Ramos (cell line): ENCODE measurements at regions not wholly inside any gene's neighbourhood (a gene's known extent, or its start where the extent isn't known, plus 50 kb on each side); places are given as distances from the start of the nearest gene placed in this dataset.

Experiments
- in situ Hi-C: fragments of 300-500 bp; cut with MboI; formaldehyde crosslinking; loops from one replicate; pipeline ENCODE4 v1.14.3; 2022; ENCODE audit warnings: low sequenced_read_pairs; ENCODE audit not compliant: unreplicated experiment

DNA sequence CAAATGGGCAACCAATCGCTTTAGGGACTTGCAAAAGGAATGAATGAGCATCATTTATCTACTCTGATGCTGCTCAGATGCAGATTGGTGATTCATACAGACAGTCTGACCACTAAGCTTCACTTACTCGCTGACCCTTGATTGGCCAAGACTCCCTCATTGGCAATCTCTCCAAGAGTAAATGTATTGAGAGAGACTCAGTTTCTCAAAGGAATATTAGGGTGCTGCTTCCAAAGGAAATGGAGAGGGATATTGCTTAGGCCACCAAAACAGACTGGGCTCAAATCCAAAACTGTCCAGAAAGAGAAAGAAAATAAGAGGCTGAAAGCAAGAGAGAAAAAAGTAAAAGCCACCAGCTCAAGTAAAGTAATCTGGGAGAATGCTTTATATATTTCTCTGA lies 785.2 kb downstream of the GALC start:
- in situ Hi-C loops: no loop called here

DNA sequence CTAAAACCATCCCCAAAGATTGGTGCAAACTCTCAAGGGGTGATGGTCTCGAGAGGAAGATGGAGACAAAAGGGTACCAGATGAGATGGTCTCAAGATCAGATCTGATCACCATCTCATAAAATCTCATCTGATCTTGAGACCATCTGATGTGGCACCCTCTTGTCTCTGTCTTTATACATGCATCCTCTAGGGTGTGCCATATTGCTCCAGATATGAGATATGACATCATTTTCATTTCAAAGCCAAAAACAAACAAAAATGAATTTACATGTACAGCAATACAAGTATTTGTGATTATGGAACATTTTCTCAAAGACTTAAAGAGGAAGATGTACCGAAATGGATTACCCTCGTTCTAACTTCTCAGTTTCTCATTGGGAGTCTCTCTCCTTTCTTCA lies 787.2 kb downstream of the GALC start:
- in situ Hi-C loops: no loop called here

GRCh38 chr14:87203346-87203745 lies 789.6 kb downstream of the GALC start:
- in situ Hi-C loops: no loop called here

DNA sequence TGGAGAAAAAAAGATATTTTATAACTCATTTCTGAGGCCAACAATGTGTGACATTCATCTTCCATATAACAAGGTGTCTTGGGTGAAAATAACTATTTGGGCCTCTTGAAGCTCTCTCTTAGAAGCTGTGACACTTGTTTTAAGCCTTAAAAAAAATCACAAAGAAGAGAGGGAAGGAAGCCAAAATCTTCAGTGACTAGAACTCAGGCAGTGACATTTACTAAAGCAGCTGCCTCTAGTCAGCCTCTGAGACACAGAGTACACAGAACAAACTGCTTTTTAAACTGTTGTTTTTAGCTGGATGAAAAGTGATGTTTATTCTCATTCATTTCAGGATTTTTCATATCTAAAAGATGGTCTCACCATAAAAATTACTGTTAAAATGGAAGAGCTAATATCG lies 793.6 kb downstream of the GALC start:
- in situ Hi-C loops: no loop called here

DNA sequence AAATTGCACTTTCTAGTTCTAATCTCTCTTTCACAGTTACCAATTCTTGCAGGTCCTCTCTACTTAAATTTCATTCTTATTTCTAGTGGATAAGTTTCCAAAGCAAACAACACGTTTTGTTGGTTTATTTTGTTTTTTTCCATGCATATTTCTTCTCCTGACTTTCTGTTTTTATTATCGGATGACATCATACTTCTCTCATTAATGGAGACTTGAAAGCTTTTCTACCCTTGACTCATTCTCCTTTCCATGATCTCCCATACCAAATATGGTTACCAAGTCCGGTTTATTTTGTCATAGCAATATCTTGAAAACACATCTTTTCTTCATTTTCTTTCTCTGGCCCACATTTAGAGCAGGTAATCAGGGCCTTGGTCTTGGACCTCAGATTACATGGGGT lies 796.5 kb downstream of the GALC start:
- in situ Hi-C loops: no loop called here

- in situ Hi-C loops: no loop called here
Observed at GRCh38 chr14:87187786-87188185, 805.2 kb downstream of the GALC start.

DNA sequence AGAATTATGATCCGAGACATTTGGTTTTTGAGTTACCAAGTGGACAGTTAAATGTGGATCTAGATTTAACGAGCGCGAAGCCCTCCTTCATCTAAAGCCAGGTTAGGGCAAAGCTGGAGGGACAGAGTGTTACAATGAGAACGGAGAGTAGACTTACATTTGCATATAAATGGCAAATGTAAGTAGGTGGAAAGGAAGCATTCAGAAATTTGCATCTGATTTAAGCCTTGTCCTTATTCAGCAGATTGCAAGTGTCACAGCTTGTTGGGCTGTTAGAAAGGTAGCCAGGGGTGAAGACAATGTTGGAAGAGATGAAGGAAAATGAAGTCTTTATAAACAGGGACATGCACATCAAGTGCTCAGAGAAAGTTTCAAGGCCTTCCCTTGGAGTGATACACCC lies 806.2 kb downstream of the GALC start:
- in situ Hi-C loops: no loop called here

DNA sequence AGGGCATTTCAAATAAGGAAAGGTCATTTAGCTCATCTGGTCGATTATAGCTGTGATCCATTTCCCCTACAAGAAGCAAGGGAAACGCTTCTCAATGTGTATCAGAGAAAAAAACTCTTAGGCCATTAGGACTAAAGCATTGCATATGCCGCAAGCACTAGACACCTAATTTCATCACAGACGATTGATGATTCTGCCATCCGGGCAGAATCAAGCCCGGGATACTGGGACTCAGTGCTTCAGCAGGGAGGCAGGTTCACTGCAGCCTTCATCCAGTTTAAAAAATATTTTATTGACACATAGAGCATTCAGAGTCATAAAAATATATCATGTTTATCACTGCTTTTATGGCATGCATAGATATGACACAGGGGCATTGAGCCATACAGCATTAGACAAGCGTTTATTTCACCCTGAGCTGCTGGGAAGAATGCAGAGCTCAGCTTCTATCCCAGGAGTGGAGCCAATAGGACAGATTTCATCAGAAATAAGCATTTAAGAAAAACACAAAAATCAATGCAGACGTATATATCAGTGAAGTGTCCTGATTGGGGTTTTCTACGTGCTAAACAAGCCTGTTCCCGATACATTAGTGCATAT lies 806.9 kb downstream of the GALC start:
- in situ Hi-C loops: no loop called here

DNA sequence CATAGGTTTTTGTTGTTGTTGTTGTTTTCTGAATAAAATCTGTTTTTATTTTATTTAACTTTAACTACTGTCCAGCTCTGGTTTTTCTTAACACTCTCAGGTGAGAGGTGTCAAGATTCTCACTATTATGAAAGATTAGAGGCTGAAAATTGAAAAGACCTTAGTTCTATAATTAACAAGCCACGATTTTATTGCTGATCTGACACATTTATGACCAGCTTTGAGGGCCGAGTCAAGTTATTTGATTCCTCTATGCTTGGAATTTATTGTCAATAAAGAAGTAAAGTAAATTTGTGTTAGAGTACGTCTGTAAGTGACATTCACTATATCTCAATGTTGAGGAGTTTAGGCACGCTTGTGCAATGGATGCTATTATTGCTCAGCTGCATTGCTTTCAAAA lies 808.8 kb downstream of the GALC start:
- in situ Hi-C loops: no loop called here

DNA sequence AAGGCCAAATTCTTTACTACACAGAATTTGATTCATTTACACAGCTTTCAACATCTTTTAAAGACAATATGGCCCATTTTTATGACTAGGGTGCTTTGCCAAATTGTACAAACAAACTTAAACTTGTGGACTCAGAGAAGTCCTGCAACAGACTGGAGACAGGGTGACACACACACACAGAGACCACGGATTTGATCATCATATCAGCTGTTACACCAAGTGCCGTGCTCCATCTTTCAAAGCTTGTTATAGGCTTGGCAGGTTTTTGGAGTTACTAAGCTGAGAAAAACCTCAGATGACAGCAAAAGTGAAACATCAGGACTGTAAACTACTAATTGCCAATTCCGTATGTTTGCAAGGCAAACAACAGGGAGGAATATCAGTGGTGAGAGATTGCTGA lies 811.7 kb downstream of the GALC start:
- in situ Hi-C loops: no loop called here

DNA sequence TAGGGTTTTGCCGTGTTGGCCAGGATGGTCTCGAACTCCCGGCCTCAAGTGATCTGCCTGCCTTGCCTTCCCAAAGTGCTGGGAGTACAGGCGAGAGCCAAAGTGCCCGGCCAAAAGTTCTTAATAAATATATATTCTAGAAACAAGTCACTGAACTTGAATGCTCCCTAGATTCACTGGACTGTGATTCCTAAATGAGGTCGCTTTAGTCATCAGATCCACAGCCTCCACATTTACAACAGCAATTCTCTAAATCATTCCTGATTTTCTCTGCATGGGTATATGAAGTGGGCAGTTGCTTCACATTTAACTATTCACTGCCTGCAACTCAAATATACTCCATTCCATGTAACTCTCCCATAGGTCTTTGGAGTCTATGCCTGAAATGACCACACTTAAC lies 813.0 kb downstream of the GALC start:
- in situ Hi-C loops: no loop called here

GRCh38 chr14:87178277-87178676 lies 814.7 kb downstream of the GALC start:
- in situ Hi-C loops: no loop called here

- in situ Hi-C loops: no loop called here
Observed at GRCh38 chr14:87175175-87175574, 817.8 kb downstream of the GALC start.

DNA sequence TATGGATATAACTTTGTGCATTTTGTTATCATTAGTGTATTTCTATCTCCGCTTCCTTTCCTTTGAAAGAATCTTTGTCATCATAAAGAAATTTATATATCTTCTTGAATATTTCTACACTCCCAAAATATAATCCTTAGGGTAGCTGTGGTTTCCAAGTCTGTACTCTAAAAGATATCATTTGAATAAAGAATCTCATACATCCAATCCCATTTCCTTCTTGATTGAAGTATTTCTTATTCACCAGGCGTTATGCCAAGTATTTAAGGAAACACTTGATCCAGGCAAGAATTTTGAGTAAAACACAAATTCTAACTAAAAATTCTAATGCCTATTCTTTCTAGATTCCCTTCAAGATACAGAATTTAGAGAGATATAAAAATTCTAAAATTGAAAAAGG lies 821.8 kb downstream of the GALC start:
- in situ Hi-C loops: no loop called here

DNA sequence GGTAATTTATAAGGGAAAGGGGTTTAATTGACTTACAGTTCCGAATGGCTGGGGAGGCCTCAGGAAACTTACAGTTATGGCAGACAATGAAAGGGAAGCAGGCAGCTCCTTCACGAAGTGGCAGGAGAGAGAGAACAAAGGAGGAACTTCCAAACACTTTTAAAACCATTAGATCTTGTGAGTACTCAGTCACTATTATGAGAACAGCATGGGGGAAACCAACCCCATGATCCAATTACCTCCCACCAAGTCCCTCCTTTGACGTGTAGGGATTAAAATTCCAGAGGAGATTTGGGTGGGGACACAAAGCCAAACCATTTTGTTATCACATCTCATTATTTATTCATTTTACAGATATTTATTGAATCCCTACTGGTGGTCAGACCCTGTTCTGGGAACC lies 822.8 kb downstream of the GALC start:
- in situ Hi-C loops: no loop called here

DNA sequence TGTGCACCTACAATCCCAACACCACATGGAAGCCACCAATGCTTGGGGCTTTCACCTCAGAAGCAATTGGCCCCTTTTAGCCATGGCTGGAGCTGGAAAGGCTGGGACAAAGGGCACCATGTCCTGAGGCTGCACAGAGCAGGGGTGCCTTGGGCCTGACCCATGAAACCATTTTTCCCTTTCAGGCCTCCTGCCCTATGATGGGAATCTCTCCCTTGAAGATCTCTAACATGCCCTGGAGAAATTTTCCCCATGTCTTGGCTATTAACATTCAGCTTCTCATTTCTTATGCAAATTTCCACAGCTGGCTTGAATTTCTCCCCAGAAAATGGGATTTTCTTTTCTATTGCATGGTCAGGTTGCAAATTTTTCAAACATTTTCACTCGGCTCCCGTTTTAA lies 823.6 kb downstream of the GALC start:
- in situ Hi-C loops: no loop called here

GRCh38 chr14:87161502-87161901 lies 831.5 kb downstream of the GALC start:
- in situ Hi-C loops: no loop called here

DNA sequence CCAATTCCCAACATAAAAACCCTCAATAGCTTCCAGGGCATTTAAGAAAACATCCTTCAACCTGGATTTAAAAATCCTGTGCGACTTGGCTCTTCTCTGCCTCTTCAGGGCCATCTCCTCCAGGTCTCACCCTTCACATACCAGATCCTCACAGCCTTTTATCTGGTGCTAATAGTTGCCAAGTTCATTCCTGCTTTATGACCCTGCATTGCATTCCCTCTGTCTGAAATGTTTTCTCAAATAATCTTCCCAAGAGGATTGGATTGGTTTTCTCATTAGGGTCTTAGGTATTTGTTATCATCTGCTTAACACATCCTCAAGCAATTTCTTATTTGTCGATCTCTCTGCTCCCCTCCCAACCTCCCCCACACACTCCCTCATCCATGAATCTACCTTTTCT lies 832.0 kb downstream of the GALC start:
- in situ Hi-C loops: no loop called here

DNA sequence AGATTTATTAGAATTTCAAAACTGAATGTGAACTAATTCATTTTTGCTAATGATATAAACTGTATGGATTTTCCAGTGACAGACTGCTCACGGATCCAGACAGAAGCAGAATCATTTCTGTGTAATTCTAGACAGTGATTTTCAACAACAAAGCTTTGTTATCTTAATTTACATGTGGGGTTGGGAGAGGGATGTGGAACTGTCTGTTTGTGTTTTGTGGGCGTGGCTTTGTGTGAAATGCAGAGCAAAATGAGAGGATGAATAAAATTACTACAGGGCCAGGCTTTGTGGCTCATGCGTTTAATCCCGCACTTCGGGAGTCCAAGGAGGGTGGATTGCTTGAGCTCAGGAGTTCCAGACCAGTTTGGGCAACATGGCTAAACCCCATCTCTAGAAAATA lies 834.7 kb downstream of the GALC start:
- in situ Hi-C loops: no loop called here

DNA sequence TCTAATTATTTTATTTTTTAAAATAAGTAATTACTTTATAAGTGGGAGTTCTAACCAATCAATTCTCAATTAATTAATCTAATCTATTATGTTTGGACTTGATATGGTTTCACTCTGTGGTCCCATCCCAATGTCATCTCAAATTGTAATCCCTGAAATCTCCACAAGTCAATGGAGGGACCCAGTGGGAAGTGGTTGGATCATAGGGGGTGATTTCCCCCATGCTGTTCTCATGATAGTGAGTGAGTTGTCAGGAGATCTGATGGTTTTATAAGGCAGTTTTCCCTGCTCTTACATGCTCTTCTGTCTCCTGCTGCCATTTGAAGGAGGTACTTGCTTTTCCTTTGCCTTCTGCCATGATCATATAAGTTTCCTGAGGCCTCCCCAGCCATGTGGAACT lies 836.1 kb downstream of the GALC start:
- in situ Hi-C loops: no loop called here

DNA sequence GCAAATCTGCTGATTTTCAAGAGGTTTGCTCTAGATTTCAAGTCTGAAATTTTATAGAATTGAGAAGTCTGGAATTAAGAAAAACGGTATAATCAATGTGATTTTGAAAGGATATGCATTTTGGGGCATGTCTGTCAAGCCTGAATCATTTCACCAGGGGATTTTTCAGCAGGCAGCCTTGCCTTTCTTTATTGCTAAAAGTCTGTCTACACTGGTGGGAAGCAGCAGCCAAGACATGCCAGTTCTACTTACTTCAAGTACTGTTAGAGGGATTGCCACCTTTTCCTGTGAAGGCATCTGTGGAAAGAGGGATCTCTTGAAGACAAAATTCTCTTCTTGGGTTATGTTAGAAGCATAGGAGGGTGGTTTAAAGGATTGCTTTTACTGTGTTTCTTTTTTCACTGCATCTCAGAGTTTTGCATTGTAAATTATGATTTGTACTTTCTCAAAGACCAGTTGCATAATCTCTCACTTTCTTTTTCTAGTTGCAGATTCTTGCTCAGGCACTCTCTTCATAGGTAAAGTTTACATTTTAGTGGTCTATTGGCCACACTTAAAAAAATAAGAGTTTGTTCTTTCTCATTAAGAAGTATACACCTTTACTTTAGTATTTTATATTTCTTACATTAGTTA lies 837.0 kb downstream of the GALC start:
- in situ Hi-C loops: no loop called here

DNA sequence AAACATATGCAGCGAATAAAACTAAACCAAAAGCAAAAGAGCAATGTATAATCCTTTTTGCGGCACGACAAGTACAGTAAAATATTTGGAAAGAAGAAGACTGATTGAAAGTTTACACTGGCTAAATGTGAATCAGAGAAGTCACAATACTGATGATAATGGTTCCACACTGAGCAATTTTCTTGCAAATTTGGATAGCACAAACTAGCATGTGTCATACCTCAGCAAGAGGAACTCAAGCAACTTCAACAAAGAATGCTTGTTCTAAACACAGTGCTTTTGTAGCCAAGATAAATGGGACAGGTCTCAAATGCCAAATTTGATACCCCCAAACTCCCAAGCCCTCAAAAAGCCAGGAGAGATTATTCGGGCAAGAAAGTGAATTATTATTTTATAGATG lies 839.1 kb downstream of the GALC start:
- in situ Hi-C loops: no loop called here

DNA sequence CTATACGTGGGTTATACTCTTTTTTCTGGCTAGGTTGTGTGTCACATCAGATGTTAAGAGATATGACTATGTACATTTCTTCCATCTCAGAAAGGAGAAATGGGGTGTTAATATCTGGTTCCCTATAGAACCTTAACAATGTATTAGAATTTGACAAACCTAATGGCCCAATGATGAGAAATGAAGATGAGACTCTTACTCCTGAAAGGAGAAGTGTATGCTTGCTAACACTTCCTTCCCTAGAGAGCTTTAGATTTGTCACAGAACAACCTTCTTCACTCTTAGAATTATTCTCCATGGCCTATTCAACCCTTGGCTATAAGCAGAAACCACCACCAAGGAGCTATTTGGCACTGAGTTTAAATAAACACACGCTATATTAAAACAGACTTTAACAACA lies 839.6 kb downstream of the GALC start:
- in situ Hi-C loops: no loop called here
